ENCODE measurements at regions not wholly inside any gene's neighbourhood (a gene's known extent, or its start where the extent isn't known, plus 50 kb on each side); places are given as distances from the start of the nearest gene placed in this dataset.

- no peak for TF ChIP-seq PBX3 (IDR thresholded peaks at IDR 0.05)
- TF ChIP-seq RARB (CRISPR knock-in tag; IDR thresholded peaks at IDR 0.05) = no peak
- TF ChIP-seq MAX (IDR thresholded peaks at IDR 0.05) = no peak
- no peak for TF ChIP-seq KDM1A (IDR thresholded peaks at IDR 0.05; ENCODE audit: low read depth)
- no peak for TF ChIP-seq MYC (IDR thresholded peaks at IDR 0.05; ENCODE audit: borderline replicate concordance, low read length)
- no peak for TF ChIP-seq CBX8 (IDR thresholded peaks at IDR 0.05)
- TF ChIP-seq CTCF (IDR thresholded peaks at IDR 0.05) = no peak
- TF ChIP-seq BHLHE40 (IDR thresholded peaks at IDR 0.05; ENCODE audit: low read depth, low read length) = no peak
- no peak for TF ChIP-seq REST (IDR thresholded peaks at IDR 0.05)
- TF ChIP-seq CEBPB (IDR thresholded peaks at IDR 0.05) = no peak
- no peak for TF ChIP-seq ESRRA (IDR thresholded peaks at IDR 0.05; ENCODE audit: borderline replicate concordance, low read length)
These were observed 50.2 kb upstream of the CXCL8 start for GRCh38 chr4:73690051-73690738.

Data from A549 (cell line).